Femur (tissue), 1 donor: ENCODE measurements at regions not wholly inside any gene's neighbourhood (a gene's known extent, or its start where the extent isn't known, plus 50 kb on each side); places are given as distances from the start of the nearest gene placed in this dataset.
"Not testable (repeated sequence)": the region's sequence is repeated elsewhere in the genome, so short reads cannot be mapped to it uniquely, and the experiment has no call there.

Experiments used
- DNase-seq: peaks from one replicate; pipeline ENCODE4 v3.0.0-alpha.2; 2017

DNA sequence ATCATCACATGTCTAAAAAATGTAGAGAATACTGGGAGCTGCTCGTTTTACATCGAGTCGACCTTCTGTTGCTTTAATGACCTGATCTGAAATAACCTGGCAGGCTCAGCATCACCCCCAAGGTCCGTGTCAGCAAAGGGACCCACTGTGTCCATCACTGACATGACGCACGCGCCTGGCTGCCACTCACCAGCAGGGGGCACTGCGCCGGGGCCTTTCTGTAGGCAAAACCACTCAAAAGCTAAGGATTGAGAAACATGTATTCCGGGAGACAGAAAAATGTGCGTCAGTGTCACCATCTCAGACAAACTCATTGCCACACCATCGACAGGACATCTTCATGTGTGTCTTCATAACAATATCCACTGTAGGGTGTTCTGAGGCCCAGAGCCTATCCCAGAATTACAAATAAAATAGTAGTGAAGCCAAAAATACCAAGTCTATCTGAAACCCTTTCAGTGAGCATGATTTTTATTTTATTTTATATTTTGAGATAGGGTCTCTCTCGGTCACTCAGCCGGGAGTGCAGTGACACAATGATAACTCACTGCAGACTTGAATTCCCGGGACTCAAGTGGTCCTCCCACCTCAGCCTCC, 130.3 kb upstream of the LSM14A start:
- peak; percentile 49 for DNase-seq

DNA sequence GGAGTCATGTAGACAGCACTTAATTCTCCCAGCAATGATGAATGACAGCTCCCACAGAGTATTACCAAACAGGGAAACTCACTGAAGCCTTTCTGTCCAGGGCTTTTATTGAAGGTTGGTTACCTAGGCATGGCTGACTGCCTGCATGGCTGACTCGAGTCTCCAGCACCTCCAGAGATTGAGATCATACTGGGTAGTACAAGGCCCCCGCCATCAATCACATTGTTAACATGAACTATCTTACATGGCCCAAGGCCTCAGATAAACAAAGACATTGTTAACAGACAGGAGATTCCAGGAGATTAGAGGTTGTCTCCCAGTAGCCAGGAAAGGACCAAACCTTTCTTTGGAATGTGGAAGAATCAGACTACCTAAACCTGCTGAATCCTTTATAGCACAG, 128.3 kb upstream of the LSM14A start:
- no peak for DNase-seq

DNA sequence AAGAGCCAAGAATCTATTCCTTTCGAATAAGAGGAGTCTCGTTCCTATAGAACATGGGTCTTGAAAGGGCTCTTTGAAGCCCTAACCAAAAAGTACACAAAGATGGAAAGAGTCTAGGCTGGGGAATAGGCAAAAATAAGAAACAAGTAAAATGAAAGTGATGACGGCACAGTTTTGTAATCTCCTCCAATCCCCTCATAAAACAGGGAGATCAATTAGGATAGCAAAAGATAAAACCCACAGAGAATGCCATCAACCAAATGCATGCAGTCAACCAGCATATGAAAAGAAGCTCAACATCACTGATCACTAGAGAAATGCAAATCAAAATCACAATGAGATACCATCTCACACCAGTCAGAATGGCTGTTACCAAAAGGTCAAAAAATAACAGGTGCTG, 122.4 kb upstream of the LSM14A start:
- no peak for DNase-seq

DNA sequence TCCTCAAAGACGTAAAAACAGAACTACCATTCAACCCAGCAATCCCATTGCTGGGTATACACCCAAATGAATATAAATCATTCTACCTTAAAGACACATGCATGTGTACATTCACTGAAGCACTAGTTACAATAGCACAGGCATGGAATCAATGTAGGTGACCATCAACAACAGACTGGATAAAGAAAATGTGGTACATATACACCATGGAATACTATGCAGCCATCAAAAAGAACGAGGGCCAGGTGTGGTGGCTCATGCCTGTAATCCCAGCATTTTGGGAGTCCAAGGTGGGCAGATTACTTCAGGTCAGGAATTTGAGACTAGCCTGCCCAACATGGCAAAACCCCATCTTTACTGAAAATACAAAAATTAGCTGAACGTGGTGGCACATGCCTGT, 121.9 kb upstream of the LSM14A start:
- DNase-seq = not testable (repeated sequence)

DNA sequence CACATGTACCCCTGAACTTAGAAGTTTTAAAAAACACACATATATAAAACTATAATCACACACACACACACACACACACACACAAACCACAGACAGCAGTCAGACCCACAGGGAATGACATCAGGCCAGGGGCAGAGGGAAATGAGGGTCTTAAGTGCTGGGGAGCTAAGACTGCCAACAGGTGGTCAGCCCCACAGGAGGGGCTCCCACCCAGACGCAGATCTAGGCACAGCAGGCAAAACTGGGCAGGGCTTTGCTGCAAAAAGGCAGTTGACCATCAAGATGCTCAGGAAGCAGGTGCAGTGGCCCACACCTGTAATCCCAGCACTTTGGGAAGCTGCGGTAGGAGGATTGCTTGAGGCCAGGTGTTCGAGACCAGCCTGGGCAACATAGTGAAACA, 121.0 kb upstream of the LSM14A start:
- DNase-seq = no peak

DNA sequence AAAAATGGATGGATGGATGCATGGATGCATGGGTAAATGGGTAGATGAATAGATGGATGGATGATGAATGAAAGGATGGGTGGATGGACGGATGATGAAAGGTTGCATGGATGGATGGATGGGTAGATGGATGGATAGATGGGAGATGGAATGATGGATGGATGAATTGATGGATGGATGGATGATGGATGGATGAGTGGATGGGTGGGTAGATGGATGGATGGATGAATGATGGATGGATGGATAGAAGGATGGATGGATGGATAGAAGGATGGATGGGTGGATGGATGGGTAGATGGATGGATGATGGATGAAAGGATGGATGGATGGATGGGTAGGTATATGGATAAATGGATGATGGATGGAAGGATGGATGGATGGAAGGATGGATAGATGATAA, 115.1 kb upstream of the LSM14A start:
- DNase-seq = no peak

DNA sequence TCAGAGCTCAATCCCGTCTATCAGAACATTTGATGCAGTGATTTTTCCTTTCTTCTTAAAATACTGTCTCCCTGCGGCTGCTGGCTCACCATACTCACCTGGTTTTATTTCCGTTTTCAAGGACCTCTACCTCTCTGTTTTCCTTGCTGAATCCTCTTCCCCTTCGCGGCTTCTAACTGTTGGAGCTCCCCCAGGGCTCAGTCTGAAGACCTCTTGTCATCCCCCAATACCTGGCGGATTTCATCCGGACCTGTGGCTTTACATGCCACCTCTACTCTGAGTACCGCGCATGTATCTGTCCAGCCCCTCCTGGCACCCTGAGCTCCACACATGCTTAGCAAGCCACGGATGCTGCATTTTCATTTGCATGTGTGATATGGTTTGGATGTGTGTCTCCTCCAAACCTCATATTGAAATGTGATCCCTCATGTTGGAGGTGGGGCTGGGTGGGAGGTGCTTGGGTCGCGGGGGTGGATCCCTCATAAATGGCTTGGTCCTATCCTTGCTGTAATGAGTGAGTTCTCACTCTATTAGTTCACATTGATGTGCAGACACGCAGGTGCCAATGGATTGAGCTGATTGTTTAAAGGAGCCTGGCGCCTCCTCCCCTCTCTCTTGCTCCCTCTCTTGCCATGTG, 106.2 kb upstream of the LSM14A start:
- DNase-seq = no peak

DNA sequence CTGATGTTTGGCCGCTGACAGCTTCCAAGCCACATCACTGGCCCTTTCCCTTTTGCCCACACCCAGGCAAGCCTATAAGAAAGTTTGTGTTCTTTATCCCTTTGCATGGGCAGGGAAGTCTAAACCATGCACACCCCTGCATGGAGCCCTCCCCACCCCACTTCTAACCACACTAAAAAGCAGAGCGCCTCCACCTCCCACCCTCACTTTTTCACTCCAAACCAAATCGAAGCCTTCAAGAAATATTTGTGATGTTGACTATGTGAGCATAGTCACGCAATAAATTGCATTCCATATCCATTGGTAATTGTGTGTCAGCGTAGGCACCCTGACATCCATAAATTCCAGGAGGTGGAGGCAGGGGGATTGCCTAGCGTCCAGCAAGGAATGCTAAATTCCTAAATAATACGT, 104.4 kb upstream of the LSM14A start:
- DNase-seq = no peak

DNA sequence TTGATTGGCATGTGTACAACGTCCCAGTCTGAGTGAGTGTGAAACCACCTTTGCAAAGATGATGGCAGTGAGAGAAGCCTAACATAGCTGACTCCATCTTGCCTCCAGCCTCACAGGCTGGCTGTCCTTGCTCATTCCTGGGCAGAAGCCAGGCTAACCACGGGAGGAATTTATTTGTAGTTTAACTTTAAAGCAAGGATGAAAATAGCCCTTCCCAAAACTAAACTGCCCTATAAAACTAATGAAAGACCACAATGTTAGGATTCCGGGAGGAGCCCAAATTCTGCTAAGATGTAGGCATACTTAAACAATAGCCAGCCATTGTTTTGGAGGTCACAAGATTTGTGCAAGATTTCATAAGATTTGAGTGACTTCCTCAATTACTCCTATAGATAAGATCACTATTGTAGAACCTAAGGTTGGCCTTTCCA, 96.6 kb upstream of the LSM14A start:
- no peak for DNase-seq

DNA sequence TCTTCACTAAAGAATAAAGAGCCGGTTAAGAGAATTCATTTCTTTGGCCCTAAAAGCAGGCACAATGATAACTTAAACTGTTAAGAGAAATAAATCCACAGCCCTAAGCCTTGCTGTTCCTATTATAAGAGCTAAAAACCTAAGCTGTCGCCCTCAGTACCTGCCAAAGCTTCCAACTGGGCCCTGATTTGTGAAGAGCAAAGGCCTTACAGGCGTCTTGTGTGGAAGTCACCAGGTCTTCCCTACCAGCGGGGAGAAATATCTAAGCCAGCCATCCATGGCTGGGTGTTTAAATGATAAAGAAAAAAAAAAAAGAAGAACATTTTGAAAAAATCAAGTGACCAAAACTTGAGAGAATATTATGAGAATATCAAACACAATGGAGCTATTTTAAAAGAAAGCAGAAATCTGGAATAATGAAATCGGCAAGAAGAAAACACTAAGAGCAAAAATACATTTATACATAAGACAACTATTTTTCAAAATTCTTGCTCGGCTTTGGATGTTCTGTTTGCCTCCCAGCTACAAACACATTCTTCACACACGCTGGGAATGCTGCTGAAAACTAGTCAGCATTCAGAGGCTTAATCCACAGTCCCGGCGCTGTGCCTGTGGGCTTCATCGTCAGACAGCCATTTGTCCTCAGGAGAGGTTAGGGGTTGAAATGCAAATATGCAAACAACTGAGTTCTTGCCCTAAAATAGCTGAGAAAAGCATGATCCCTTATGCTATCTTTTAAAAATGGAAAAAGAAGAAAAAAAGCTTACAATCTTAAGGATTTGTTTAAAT, 89.8 kb upstream of the LSM14A start:
- DNase-seq = no peak

DNA sequence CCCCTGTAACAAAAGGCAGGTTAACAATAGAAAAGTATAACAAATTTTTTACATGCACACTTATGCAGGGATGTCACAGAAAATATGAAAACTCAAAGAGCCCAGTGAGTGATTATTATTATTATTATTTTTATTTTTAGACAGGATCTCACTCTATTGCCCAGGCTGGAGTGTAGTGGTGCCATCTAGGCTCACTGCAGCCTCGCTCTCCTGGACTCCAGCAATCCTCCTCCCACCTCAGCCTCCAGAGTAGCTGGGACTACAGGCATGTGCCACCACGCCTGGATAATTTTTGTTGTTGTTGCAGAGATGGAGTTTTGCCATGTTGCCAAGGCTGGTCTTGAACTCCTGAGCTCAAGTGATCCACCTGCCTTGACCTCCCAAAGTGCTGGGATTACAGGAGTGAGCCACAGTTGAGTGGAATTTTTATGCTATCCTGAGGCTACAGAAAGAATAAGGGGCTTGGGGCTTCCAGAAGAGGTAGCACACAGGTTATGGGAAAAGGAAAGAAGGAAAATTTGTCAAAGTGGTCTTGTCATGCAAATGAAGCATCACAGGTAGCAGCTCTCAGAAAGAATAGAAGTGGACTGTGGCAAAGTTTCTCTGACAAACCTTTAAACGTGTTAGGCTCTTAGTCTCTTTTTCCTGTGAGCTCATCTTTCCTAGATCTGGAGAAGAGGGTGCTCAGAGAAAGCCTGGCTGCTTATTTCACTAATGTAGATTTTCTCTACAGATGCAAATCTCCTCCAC, 87.7 kb upstream of the LSM14A start:
- no peak for DNase-seq

DNA sequence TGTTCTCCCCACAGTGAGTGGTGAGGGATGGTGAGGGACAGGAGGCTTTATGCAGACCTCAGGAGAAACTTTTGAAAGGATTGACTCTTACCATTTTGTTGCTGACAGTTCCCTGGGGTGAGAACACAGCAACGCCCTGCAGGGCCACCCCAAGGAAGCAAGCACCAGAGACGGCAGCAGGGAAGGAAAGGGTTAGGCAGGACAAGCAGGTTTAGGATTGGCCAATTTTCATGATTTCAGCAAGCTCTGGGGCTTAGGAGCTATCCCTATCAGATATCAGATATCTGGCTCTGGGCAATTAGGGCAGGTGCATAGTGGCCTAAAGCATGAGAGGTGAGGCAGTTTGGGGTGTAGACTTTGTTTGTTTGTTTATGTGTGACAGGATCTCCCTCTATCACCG, 87.0 kb upstream of the LSM14A start:
- DNase-seq = no peak

DNA sequence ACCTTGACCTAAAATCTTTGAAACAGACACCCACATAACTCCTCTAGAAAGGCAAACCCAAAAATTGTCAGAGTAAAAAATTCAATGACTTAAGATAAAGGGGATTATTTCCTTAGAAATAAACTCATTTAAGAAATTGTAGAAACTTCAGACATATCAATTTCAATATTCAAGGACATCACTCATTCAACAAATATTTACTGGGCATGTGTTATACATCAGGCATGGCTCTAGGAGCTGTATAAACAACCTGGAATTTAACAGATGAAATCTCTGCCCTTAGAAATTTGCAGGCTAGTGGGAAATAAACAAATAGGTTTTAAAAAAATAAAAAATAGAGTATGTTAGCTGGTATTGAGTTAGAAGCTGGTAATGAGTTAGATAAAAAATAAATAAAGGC, 84.0 kb upstream of the LSM14A start:
- DNase-seq = no peak

DNA sequence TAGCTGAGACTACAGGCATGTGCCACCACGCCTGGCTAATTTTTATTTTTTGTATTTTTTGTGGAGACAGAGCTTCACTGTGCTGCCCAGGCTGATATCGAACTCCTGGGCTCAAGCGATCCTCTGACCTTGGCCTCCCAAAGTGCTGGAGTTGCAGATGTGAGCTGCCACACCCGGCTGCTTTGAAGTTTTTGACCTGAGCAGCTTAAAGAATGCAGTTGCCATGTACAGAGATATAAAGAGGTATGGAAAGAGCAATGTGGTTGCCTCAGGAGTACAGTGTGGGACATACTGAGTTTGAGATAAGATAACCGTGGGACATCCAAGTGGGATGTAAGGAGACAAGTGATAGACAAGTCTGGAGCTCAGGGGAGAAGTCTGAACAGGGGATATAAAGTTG, 82.7 kb upstream of the LSM14A start:
- no peak for DNase-seq

DNA sequence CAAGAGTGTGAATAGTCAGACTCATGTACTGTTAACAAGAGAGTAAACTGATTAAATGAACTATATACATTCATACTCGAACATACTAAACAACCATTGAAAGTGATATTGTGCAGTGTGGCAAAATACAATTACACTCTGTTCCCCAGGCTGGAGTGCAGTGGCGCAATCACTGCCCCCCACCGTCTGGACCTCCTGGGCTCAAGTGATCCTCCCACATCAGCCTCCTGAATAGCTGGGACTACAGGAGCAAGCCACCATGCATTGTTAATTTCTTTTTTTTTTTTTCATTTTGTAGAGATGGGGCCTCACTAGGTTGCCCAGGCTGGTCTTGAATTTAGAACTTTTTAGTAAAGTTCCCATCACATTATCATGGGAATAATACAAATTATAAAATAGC, 77.3 kb upstream of the LSM14A start:
- DNase-seq = no peak

DNA sequence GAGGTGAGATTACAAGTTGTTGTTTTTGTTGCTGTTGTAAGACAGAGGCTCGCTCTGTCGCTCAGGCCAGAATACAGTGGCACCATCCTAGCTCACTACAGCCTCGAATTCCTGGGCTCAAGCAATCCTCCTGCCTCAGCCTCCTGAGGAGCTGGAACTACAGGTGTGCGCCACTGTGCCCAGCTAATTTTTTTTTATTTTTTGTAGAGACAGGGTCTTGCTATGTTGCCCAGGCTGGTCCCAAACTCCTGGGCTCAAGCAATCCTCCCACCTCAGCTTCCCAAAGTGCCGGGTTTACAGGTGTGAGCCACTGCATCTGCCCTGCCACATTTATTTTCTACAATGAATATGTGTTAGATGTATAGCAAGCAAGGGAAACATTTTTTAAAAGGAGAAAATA, 76.9 kb upstream of the LSM14A start:
- not testable (repeated sequence) for DNase-seq

DNA sequence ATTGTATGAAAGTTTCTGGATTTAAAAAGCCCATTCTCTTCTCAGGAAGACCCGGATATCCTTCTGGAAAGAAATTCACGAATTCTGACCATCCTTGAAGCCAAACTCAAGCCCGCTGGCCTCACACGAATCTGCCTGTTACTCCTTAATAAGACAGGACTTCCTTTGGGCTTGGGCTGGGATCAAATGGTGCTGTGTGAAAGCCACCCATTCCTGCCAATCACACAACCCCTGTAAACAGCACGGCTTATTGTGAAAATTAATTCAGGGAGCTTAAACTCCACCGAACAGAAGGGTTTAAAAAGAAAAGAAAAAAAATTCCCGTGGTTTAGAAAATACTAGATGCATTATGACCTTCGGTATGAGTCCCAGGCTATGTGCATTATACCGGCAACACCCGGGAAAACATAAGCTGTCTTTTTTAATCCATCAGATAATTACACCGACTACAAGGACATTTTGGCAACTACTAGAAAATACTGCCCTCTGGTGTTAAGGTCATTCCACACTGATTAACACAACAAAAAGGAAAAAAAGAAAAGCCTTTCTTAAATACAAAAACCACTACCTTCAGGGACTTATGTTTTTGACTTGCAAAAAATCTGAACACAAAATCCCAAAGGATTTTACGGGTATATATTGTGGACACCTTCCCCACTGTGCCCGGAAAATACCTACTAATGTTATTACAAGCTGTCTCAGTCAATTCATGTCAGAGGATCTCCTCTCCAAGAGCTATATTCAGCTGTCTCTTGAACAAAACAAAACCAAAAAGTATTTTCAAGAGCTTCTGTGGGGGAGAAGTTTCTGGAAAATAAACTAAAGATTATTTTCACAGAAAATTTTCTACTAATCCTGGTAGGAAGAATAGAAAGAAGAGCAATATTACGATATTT, 76.0 kb upstream of the LSM14A start:
- DNase-seq = no peak

DNA sequence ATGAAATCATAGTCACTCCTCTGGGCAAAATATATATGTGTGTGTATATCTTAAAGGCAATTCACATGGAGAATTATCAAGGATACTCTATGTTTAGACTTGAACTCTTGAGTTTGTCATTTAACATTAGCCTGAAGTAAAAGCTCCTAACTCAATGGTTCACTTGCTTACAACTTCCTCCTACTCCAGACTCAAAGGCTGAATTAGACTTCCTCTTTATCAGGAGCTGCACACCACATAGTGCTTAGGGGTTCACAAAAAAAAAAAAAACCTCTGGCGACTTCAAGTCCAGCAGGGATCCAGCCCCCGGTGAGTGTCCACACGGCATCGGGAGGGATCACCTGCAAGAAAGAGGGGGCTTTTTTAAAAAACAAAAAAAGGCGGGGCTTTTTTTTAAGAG, 68.2 kb upstream of the LSM14A start:
- no peak for DNase-seq

DNA sequence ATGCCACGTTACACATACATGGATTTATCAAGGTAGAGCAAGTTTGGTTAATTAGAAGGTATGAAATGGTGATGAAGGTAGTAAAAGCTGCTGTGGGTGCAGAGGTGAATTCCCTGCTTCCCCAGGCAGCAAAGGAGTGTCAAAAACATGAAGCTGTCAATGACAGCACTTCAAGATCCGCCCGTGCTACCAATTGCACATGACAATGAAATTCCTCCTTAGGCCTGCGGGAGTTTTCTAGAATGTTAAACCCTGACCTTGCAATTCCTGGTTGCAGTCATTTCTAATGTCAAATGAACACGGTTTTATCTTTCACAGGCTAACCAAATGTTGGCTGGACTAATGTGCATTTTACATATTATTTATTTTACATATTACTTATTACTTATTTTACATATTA, 67.7 kb upstream of the LSM14A start:
- DNase-seq = no peak

DNA sequence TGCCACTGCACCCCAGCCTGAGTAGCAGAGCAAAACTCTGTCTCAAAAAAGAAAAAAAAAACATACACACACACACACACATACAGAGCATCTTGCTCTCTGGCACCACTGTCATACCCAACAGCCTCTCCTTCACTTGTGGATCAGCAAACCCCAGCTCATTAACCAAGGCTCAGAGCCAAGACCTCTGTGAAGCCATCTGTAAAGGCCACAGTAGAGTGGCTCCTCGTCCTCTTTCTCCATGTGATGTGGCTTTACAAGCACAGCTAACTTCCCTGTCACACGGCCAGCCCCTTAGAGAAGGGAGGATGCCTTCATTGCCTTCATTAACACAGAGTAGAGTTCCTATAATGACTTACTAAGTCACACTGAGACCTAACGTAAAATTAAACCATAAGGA, 62.7 kb upstream of the LSM14A start:
- no peak for DNase-seq

DNA sequence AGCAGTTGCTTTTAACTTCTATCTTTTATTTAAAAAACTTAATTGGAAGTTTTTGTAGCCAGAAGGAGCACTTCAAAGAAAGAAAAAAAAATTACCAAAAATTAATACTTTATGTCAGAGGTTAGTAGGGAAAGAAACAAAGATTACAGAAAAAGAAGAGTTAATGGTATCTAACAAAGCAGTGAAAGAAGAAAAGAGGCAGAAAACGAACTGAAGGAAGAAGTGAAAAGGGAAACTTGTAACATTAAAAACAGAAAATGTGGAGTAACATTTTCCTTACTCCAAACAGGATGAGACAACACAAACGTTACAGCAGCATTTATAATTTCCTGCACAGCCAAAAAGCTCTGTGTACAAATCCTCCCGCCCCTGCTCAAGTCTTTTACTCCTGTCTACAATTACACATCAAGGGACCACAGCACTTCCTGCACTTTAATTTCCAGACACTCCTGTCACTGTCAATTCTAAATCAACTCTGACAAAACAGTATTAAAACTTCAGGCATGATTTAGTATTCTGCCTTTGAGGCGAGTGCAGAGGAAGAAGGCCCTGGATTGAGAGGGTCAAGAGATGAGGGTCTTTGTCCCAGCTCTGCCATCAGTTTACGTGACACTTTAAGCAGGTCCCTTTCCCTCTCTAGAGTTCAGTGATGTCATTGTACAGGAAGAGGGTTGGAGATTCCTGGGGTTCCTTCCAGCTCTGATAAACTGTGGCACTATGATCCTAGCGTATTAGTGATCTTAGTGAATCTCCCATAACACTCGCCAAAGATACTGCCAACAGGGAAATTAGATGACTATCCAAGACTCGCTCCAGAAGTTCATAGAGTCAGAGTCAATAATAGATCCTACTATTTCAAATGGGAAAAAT, 53.2 kb upstream of the LSM14A start:
- no peak for DNase-seq

DNA sequence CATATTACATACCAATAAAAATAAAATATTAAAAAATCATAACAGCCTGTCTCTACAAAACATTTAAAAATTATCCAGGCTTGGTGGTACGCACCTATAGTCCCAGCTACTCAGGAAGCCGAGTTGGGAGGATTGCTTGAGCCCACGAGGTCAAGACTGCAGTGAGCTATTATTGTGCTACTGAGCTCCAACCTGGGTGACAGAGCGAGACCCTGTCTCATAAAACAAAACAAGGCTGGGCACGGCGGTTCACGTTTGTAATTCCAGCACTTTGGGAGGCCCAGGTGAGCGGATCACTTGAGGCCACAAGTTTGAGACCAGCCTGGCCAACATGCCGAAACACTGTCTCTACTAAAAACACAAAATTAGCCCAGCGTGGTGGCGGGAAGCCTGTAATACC, 52.2 kb upstream of the LSM14A start:
- no peak for DNase-seq
